SU-DHL-6 (cell line): ENCODE measurements at regions not wholly inside any gene's neighbourhood (a gene's known extent, or its start where the extent isn't known, plus 50 kb on each side); places are given as distances from the start of the nearest gene placed in this dataset.

ENCODE experiments used
- CTCF ChIP-seq: fragments of 200-600 bp; sonication (generic); IDR thresholded peaks from one replicate; pipeline ENCODE4 v1.5.1; 2017; ENCODE audit warnings: antibody characterized with exemption, mild to moderate bottlenecking, low read length, moderate library complexity; ENCODE audit not compliant: insufficient read depth, poor library complexity, severe bottlenecking
- EZH2phosphoT487 ChIP-seq: fragments of 200-600 bp; sonication (generic), shearing (Covaris generic); conservative IDR thresholded peaks from 2 replicates; pipeline ENCODE4 v1.6.1; 2018; ENCODE audit warnings: mild to moderate bottlenecking, antibody characterized with exemption, low read length, moderate library complexity, mixed read lengths

GRCh38 chr5:38009749-38010358, 170.0 kb upstream of the GDNF start:
- TF ChIP-seq CTCF: no peak
- TF ChIP-seq EZH2phosphoT487: no peak
